ENCODE measurements at regions not wholly inside any gene's neighbourhood (a gene's known extent, or its start where the extent isn't known, plus 50 kb on each side); places are given as distances from the start of the nearest gene placed in this dataset.

GRCh38 chr4:131534944-131535645, 1614.0 kb upstream of the PCDH10 start:
- no peak for DNase-seq (ENCODE audit: low spot score in 2 of 2, unreplicated experiment in 2 of 2)
- no peak overlapping the region for H3K4me3 Mint-ChIP-seq
- no peaks in the 10 kb centered on the region for H3K36me3 Mint-ChIP-seq
- TF ChIP-seq CTCF (IDR thresholded peaks at IDR 0.05; ENCODE audit: unreplicated experiment): no peak
- no peaks in the 10 kb centered on the region for H3K27me3 Mint-ChIP-seq (ENCODE audit: low read depth)
- H3K4me1 Mint-ChIP-seq: no peaks in the 10 kb centered on the region
- H3K9me3 Mint-ChIP-seq: peaks cover 6% of the 10 kb centered on the region
- H3K27ac Mint-ChIP-seq: no peak overlapping the region

GRCh38 chr4:131540256-131540655, 1608.8 kb upstream of the PCDH10 start:
- Mint-ChIP-seq H3K27ac (no peak overlapping the region), H3K27me3 (ENCODE audit: low read depth) (no peaks in the 10 kb centered on the region), H3K4me1 (peaks cover 2% of the 10 kb centered on the region), H3K9me3 (no peaks in the 10 kb centered on the region), H3K4me3 (no peak overlapping the region), H3K36me3 (no peaks in the 10 kb centered on the region)
- no peak for TF ChIP-seq CTCF (IDR thresholded peaks at IDR 0.05; ENCODE audit: unreplicated experiment)
- no peak for DNase-seq (ENCODE audit: low spot score in 2 of 2, unreplicated experiment in 2 of 2)

GRCh38 chr4:131547506-131547981, 1601.5 kb upstream of the PCDH10 start:
- Mint-ChIP-seq H3K9me3 (no peaks in the 10 kb centered on the region), H3K27me3 (ENCODE audit: low read depth) (no peaks in the 10 kb centered on the region), H3K27ac (no peak overlapping the region)

GRCh38 chr4:131551306-131551705, 1597.8 kb upstream of the PCDH10 start:
- no peaks in the 10 kb centered on the region for H3K27me3 Mint-ChIP-seq (ENCODE audit: low read depth)
- no peaks in the 10 kb centered on the region for H3K4me1 Mint-ChIP-seq
- DNase-seq (ENCODE audit: low spot score in 2 of 2, unreplicated experiment in 2 of 2): no peak
- no peaks in the 10 kb centered on the region for H3K9me3 Mint-ChIP-seq
- no peaks in the 10 kb centered on the region for H3K36me3 Mint-ChIP-seq
- no peak overlapping the region for H3K4me3 Mint-ChIP-seq
- no peak overlapping the region for H3K27ac Mint-ChIP-seq
- TF ChIP-seq CTCF (IDR thresholded peaks at IDR 0.05; ENCODE audit: unreplicated experiment): no peak

More at GRCh38 chr4:131547506-131547981, 1601.5 kb upstream of the PCDH10 start:
- DNase-seq (ENCODE audit: low spot score in 2 of 2, unreplicated experiment in 2 of 2): no peak
- no peaks in the 10 kb centered on the region for H3K36me3 Mint-ChIP-seq
- H3K4me3 Mint-ChIP-seq: no peak overlapping the region
- TF ChIP-seq CTCF (IDR thresholded peaks at IDR 0.05; ENCODE audit: unreplicated experiment): no peak
- peaks cover 2% of the 10 kb centered on the region for H3K4me1 Mint-ChIP-seq

GRCh38 chr4:131566026-131566425, 1583.1 kb upstream of the PCDH10 start:
- H3K27me3 Mint-ChIP-seq (ENCODE audit: low read depth): no peaks in the 10 kb centered on the region
- H3K36me3 Mint-ChIP-seq: no peaks in the 10 kb centered on the region
- DNase-seq (ENCODE audit: low spot score in 2 of 2, unreplicated experiment in 2 of 2): no peak
- H3K9me3 Mint-ChIP-seq: peaks cover 4% of the 10 kb centered on the region
- TF ChIP-seq CTCF (IDR thresholded peaks at IDR 0.05; ENCODE audit: unreplicated experiment): no peak
- H3K4me3 Mint-ChIP-seq: no peak overlapping the region
- no peak overlapping the region for H3K27ac Mint-ChIP-seq
- no peaks in the 10 kb centered on the region for H3K4me1 Mint-ChIP-seq
